ENCODE measurements at regions not wholly inside any gene's neighbourhood (a gene's known extent, or its start where the extent isn't known, plus 50 kb on each side); places are given as distances from the start of the nearest gene placed in this dataset.

- CTCF ChIA-PET, result no interaction called here
Observed at GRCh38 chr4:136754810-136755530, 777.3 kb downstream of the PCDH18 start.

DNA sequence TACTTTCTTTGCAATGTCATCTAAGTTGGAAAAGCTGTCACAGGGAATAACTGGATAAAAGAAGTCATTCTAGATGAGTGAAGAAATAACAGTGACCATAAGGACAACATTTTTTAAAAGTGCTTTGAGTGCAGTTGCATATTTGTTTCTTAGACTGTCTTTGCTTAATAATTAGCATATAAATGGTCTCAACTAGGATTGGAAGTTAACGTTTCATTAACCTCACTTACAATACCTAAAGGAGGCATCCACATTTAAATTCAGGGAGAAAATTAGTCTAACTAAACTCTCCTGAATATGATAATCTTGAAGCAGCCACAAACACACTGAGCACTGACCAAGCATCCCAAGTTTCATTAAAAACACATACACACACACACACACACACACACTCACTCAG, 780.7 kb downstream of the PCDH18 start:
- ChIA-PET POLR2A (no interaction called here), CTCF (no interaction called here)
- H3K4me3 ChIP-seq (ENCODE audit: low read depth, low read length), result no peak overlapping the region
- no peak for DNase-seq (ENCODE audit: low read depth, low spot score)
- no peak for TF ChIP-seq CTCF (IDR thresholded peaks at IDR 0.05; ENCODE audit: insufficient read depth, low read length, missing control alignments)

More at GRCh38 chr4:136754810-136755530, 777.3 kb downstream of the PCDH18 start:
- H3K4me3 ChIP-seq (ENCODE audit: low read depth, low read length), result no peak overlapping the region
- no peak for DNase-seq (ENCODE audit: low read depth, low spot score)
- TF ChIP-seq CTCF (IDR thresholded peaks at IDR 0.05; ENCODE audit: insufficient read depth, low read length, missing control alignments), result no peak
- POLR2A ChIA-PET, result no interaction called here

DNA sequence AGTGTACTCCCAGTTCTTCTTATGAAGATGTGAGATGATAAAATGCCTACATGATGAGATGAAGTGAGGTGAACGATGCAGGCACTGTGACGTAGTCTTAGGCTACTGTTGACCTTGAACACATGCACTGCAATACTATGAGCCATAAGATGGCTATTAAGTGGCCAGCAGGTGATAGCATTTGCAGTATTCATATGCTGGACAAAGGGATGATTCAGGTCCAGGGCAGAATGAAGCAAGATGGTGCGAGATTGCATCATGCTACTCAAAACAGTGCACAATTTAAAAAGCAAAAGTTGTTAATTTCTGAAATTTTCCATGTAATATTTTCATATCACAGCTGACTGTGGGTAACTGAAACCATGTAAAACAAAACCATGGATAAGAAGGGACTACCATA, 781.4 kb downstream of the PCDH18 start:
- CTCF ChIA-PET, result no interaction called here

DNA sequence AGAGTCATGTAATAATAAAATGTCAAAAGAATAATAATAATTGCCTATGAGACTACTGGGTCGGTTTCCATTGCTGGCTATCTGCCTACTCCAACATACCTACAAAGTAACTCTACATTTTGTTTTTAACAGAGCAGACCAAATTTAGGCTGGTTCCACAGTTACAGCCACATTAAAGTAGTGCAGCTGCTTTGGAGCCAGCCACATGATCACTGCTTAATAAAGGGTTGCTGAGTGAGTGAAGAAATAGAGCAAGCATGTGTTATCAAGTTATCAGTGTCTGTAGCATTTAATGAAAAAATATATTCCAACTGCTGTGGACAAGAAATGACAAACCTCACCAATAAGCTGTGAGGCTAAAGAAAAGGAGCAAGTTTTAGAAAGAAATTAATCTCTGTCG, 782.3 kb downstream of the PCDH18 start:
- ChIA-PET POLR2A (no interaction called here), CTCF (no interaction called here)
- no peak overlapping the region for H3K4me3 ChIP-seq (ENCODE audit: low read depth, low read length)
- DNase-seq (ENCODE audit: low read depth, low spot score), result no peak
- TF ChIP-seq CTCF (IDR thresholded peaks at IDR 0.05; ENCODE audit: insufficient read depth, low read length, missing control alignments), result no peak

More for the DNA sequence above, 781.4 kb downstream of the PCDH18 start:
- POLR2A ChIA-PET, result no interaction called here
- no peak for DNase-seq (ENCODE audit: low read depth, low spot score)
- TF ChIP-seq CTCF (IDR thresholded peaks at IDR 0.05; ENCODE audit: insufficient read depth, low read length, missing control alignments), result no peak
- no peak overlapping the region for H3K4me3 ChIP-seq (ENCODE audit: low read depth, low read length)

DNA sequence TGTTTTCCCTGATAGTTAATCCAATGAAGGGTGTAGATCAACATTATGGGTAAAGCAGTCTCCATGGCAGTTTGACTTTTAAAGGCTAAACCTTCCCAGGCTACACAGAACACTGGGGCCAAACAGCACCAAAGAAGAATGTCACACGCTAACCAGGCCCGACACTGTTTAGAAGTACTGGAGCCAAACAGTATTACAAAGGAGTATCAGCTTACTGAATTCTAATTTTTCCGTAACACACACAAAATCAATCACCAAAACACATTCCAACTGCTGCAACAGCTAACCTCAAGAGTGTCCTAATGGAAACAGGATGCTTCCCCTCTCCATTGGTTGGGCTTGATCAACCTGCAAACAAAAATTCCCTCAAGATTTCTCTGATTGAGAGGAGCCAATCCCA, 783.5 kb downstream of the PCDH18 start:
- ChIA-PET POLR2A (no interaction called here), CTCF (no interaction called here)
- no peak overlapping the region for H3K4me3 ChIP-seq (ENCODE audit: low read depth, low read length)
- DNase-seq (ENCODE audit: low read depth, low spot score), result no peak
- no peak for TF ChIP-seq CTCF (IDR thresholded peaks at IDR 0.05; ENCODE audit: insufficient read depth, low read length, missing control alignments)

- no peak overlapping the region for H3K4me3 ChIP-seq (ENCODE audit: low read depth, low read length)
- ChIA-PET CTCF (no interaction called here), POLR2A (no interaction called here)
- no peak for DNase-seq (ENCODE audit: low read depth, low spot score)
- no peak for TF ChIP-seq CTCF (IDR thresholded peaks at IDR 0.05; ENCODE audit: insufficient read depth, low read length, missing control alignments)
Observed at GRCh38 chr4:136748165-136748564, 784.1 kb downstream of the PCDH18 start.
